SK-N-SH (cell line): ENCODE measurements at regions not wholly inside any gene's neighbourhood (a gene's known extent, or its start where the extent isn't known, plus 50 kb on each side); places are given as distances from the start of the nearest gene placed in this dataset.

ENCODE experiments used
- CTCF ChIA-PET: fragments of 300-600, 350-600 bp; formaldehyde crosslinking; extraction: SDS; loops from one replicate; lab custom pipeline; 2021; lab: Yijun Ruan, JAX
- POLR2A ChIA-PET: fragments of 350-600 bp; sonication (Branson Sonifier 250); formaldehyde crosslinking; extraction: SDS; loops from one replicate; lab custom pipeline; 2020; ENCODE audit warnings: antibody characterized with exemption, inconsistent platforms; lab: Yijun Ruan, JAX
- DNase-seq: peaks from one replicate; pipeline ENCODE4 v3.0.0; 2012
- H2AFZ ChIP-seq: fragments of 200-600 bp; sonication (generic); 2 replicates; pipeline ENCODE4 v1.8.1; 2016; ENCODE audit warnings: antibody characterized with exemption, mild to moderate bottlenecking, low read depth
- H3F3A ChIP-seq: fragments of 200-600 bp; sonication (generic); replicated peaks from 2 replicates; pipeline ENCODE3; 2016; ENCODE audit warnings: antibody characterized with exemption, mild to moderate bottlenecking; ENCODE audit not compliant: insufficient read depth
- H3K27ac ChIP-seq, 2 experiments: fragments of 200-500 bp in 1 of 2; fragments of 200-600 bp in 1 of 2; sonication (Bioruptor generic) in 1 of 2; sonication (generic), shearing (Covaris generic) in 1 of 2; 2 replicates each; pipeline versions ENCODE4 v1.5.1 to v1.6.1; 2014 to 2016; ENCODE audit warnings: low read depth in 2 of 2, inconsistent platforms in 1 of 2, low read length in 1 of 2, mild to moderate bottlenecking in 1 of 2, mixed read lengths in 1 of 2
- H3K27me3 ChIP-seq: fragments of 200-600 bp; sonication (generic), shearing (Covaris generic); 2 replicates; pipeline ENCODE4 v1.6.1; 2016; ENCODE audit warnings: mixed run types; ENCODE audit not compliant: insufficient read depth
- H3K36me3 ChIP-seq, 2 experiments: fragments of 200-500 bp in 1 of 2; fragments of 200-600 bp in 1 of 2; sonication (Bioruptor generic) in 1 of 2; sonication (generic) in 1 of 2; replicated peaks in 1 of 2; 2 replicates each; pipeline versions ENCODE3 to v1.5.1; 2014 to 2016; ENCODE audit warnings: low read length in 1 of 2, mild to moderate bottlenecking in 1 of 2; ENCODE audit not compliant: insufficient read depth in 2 of 2, control insufficient read depth in 1 of 2
- H3K4me1 ChIP-seq, 2 experiments: fragments of 200-500 bp in 1 of 2; fragments of 200-600 bp in 1 of 2; sonication (Bioruptor generic) in 1 of 2; sonication (generic), shearing (Covaris generic) in 1 of 2; 2 replicates each; pipeline versions ENCODE4 v1.5.1 to v1.6.1; 2014 to 2016; ENCODE audit warnings: low read depth in 1 of 2, low read length in 1 of 2, mixed run types in 1 of 2; ENCODE audit not compliant: insufficient read depth in 2 of 2, control insufficient read depth in 1 of 2
- H3K4me2 ChIP-seq: fragments of 200-600 bp; sonication (generic), shearing (Covaris generic); 2 replicates; pipeline ENCODE4 v1.6.1; 2017; ENCODE audit warnings: mixed run types
- H3K4me3 ChIP-seq, 2 experiments: fragments of 200-500 bp in 1 of 2; fragments of 200-600 bp in 1 of 2; sonication (Bioruptor generic) in 1 of 2; sonication (generic), shearing (Covaris generic) in 1 of 2; 2 replicates each; pipeline versions ENCODE4 v1.5.1 to v1.8.1; 2014 to 2016; ENCODE audit warnings: low read depth in 2 of 2, inconsistent platforms in 1 of 2, low read length in 1 of 2, mild to moderate bottlenecking in 1 of 2, mixed read lengths in 1 of 2, moderate library complexity in 1 of 2
- H3K79me2 ChIP-seq: fragments of 200-600 bp; sonication (generic); 2 replicates; pipeline ENCODE4 v1.8.1; 2017; ENCODE audit warnings: mild to moderate bottlenecking; ENCODE audit not compliant: insufficient read depth
- H3K9ac ChIP-seq: fragments of 200-600 bp; sonication (generic); 2 replicates; pipeline ENCODE4 v1.6.1; 2017; ENCODE audit warnings: mixed run types
- H3K9me2 ChIP-seq: fragments of 200-600 bp; sonication (generic); 2 replicates; pipeline ENCODE4 v1.6.1; 2017; ENCODE audit warnings: mixed run types
- H3K9me3 ChIP-seq: fragments of 200-600 bp; sonication (generic); 2 replicates; pipeline ENCODE4 v1.6.1; 2017; ENCODE audit warnings: mixed run types, mild to moderate bottlenecking, moderate library complexity
- H4K20me1 ChIP-seq: fragments of 200-600 bp; sonication (generic); 2 replicates; pipeline ENCODE4 v1.6.1; 2017; ENCODE audit warnings: mild to moderate bottlenecking, mixed run types; ENCODE audit not compliant: insufficient read depth
- CHD2 ChIP-seq: fragments of 150-350 bp; IDR thresholded peaks from 2 replicates; pipeline ENCODE4 v1.6.1; 2018; ENCODE audit warnings: low read length; ENCODE audit not compliant: partially characterized antibody
- CTCF ChIP-seq: fragments of 200-600 bp; sonication (generic); IDR thresholded peaks from 2 replicates; pipeline ENCODE4 v1.6.1; 2017; ENCODE audit warnings: antibody characterized with exemption, mild to moderate bottlenecking, moderate library complexity
- EZH2phosphoT487 ChIP-seq: fragments of 200-600 bp; sonication (generic); IDR thresholded peaks from 2 replicates; pipeline ENCODE4 v1.6.1; 2017; ENCODE audit warnings: low read depth, mixed run types, mild to moderate bottlenecking, antibody characterized with exemption, moderate library complexity, borderline replicate concordance
- FOXM1 ChIP-seq: IDR thresholded peaks from 2 replicates; pipeline ENCODE4 v1.4.0; 2012; ENCODE audit warnings: low read depth, mild to moderate bottlenecking
- GABPA ChIP-seq: IDR thresholded peaks from 2 replicates; pipeline ENCODE4 v1.4.0; 2012; ENCODE audit warnings: low read depth, mild to moderate bottlenecking
- GATA2 ChIP-seq: sonication (generic); formaldehyde crosslinking; IDR thresholded peaks from 2 replicates; pipeline ENCODE4 v1.5.0; 2020; ENCODE audit warnings: mild to moderate bottlenecking, missing genetic modification reagents
- MEF2A ChIP-seq: IDR thresholded peaks from 2 replicates; pipeline ENCODE4 v1.4.0; 2012; ENCODE audit warnings: low read depth, borderline replicate concordance
- RAD21 ChIP-seq: IDR thresholded peaks from 2 replicates; pipeline ENCODE4 v1.6.1; 2012; ENCODE audit warnings: mild to moderate bottlenecking, low read length
- RCOR1 ChIP-seq: fragments of 150-350 bp; IDR thresholded peaks from 2 replicates; pipeline ENCODE4 v1.6.1; 2017; ENCODE audit warnings: antibody characterized with exemption, low read length
- SIN3A ChIP-seq: IDR thresholded peaks from 2 replicates; pipeline ENCODE4 v1.6.1; 2012; ENCODE audit warnings: low read depth, mild to moderate bottlenecking, low read length, moderate library complexity, borderline replicate concordance
- SMC3 ChIP-seq: IDR thresholded peaks from 2 replicates; pipeline ENCODE4 v1.6.1; 2012; ENCODE audit warnings: low read depth, low read length, improper control_type of control experiment
- TAF1 ChIP-seq: IDR thresholded peaks from 2 replicates; pipeline ENCODE4 v1.6.1; 2012; ENCODE audit warnings: low read depth, mild to moderate bottlenecking, low read length, moderate library complexity, borderline replicate concordance
- TEAD4 ChIP-seq: IDR thresholded peaks from 2 replicates; pipeline ENCODE4 v1.4.0; 2012; ENCODE audit warnings: mild to moderate bottlenecking, borderline replicate concordance; ENCODE audit not compliant: insufficient read depth
- YY1 ChIP-seq: IDR thresholded peaks from 2 replicates; pipeline ENCODE4 v1.4.0; 2012; ENCODE audit warnings: low read depth, mild to moderate bottlenecking
- WGBS: methylation state at CpG from one replicate; pipeline ENCODE4 v1.1.6; 2017; ENCODE audit warnings: low lambda C conversion rate; 5-methylcytosine and 5-hydroxymethylcytosine counted together
- TF ChIP-seq, protein P1 (sequence below): IDR thresholded peaks from 2 replicates; pipeline ENCODE4; 2012
- TF ChIP-seq, protein P2 (sequence below): IDR thresholded peaks from 2 replicates; pipeline ENCODE4 v1.6.1; 2012; ENCODE audit warnings: mild to moderate bottlenecking, low read depth, low read length, moderate library complexity

DNA sequence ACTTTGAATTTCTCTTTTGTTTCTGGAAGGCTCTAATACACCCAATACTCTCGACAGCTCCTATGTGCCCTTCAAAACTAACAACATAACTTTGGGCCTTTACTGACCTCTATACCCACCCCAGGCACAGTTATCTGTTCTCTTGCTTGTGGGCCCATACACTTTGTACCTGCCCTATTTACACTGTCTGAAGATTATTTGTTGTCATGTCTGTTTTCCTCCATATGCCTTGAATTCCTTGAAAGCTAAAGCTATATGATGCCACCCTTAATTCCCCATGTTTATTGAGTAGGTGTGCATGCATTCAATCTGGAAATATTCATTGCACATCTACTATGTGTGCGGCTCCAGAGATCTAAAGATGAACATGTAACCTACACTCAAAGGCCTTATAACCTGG lies 267.6 kb downstream of the PLPP3 start:
- POLR2A ChIA-PET, result no interaction called here
- Histone ChIP-seq H2AFZ (no peak overlapping the region), H3K9ac (no peak overlapping the region), H3K27me3 (no peaks in the 10 kb centered on the region), H3K9me3 (no peaks in the 10 kb centered on the region), H3F3A (no peaks in the 10 kb centered on the region), H3K27ac (no peak overlapping the region), H3K4me1 (no peaks in the 10 kb centered on the region), H4K20me1 (no peaks in the 10 kb centered on the region), H3K4me3 (no peak overlapping the region), H3K4me2 (no peak overlapping the region), H3K36me3 (no peaks in the 10 kb centered on the region), H3K79me2 (no peaks in the 10 kb centered on the region), H3K9me2 (no peaks in the 10 kb centered on the region)
- 68% methylated on average over 2 of the region's 2 CpGs for WGBS
- CTCF ChIA-PET, result no interaction called here
- no peak for DNase-seq
- TF ChIP-seq TEAD4 (no peak), CHD2 (no peak), TAF1 (no peak), RCOR1 (no peak), CTCF (no peak), GABPA (no peak), FOXM1 (no peak), GATA2 (CRISPR knock-in tag) (no peak), EZH2phosphoT487 (no peak), YY1 (no peak), SMC3 (no peak), SIN3A (no peak), MEF2A (no peak), RAD21 (no peak)
- TF ChIP-seq, protein P1, sequence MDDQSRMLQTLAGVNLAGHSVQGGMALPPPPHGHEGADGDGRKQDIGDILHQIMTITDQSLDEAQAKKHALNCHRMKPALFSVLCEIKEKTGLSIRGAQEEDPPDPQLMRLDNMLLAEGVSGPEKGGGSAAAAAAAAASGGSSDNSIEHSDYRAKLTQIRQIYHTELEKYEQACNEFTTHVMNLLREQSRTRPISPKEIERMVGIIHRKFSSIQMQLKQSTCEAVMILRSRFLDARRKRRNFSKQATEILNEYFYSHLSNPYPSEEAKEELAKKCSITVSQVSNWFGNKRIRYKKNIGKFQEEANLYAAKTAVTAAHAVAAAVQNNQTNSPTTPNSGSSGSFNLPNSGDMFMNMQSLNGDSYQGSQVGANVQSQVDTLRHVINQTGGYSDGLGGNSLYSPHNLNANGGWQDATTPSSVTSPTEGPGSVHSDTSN, result no peak
- TF ChIP-seq, protein P2, sequence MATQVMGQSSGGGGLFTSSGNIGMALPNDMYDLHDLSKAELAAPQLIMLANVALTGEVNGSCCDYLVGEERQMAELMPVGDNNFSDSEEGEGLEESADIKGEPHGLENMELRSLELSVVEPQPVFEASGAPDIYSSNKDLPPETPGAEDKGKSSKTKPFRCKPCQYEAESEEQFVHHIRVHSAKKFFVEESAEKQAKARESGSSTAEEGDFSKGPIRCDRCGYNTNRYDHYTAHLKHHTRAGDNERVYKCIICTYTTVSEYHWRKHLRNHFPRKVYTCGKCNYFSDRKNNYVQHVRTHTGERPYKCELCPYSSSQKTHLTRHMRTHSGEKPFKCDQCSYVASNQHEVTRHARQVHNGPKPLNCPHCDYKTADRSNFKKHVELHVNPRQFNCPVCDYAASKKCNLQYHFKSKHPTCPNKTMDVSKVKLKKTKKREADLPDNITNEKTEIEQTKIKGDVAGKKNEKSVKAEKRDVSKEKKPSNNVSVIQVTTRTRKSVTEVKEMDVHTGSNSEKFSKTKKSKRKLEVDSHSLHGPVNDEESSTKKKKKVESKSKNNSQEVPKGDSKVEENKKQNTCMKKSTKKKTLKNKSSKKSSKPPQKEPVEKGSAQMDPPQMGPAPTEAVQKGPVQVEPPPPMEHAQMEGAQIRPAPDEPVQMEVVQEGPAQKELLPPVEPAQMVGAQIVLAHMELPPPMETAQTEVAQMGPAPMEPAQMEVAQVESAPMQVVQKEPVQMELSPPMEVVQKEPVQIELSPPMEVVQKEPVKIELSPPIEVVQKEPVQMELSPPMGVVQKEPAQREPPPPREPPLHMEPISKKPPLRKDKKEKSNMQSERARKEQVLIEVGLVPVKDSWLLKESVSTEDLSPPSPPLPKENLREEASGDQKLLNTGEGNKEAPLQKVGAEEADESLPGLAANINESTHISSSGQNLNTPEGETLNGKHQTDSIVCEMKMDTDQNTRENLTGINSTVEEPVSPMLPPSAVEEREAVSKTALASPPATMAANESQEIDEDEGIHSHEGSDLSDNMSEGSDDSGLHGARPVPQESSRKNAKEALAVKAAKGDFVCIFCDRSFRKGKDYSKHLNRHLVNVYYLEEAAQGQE, result no peak
